SK-N-SH (cell line): ENCODE measurements at regions not wholly inside any gene's neighbourhood (a gene's known extent, or its start where the extent isn't known, plus 50 kb on each side); places are given as distances from the start of the nearest gene placed in this dataset.

Source experiments
- CTCF ChIA-PET: fragments of 300-600, 350-600 bp; formaldehyde crosslinking; extraction: SDS; loops from one replicate; lab custom pipeline; 2021; lab: Yijun Ruan, JAX
- POLR2A ChIA-PET: fragments of 350-600 bp; sonication (Branson Sonifier 250); formaldehyde crosslinking; extraction: SDS; loops from one replicate; lab custom pipeline; 2020; ENCODE audit warnings: antibody characterized with exemption, inconsistent platforms; lab: Yijun Ruan, JAX
- DNase-seq: peaks from one replicate; pipeline ENCODE4 v3.0.0; 2012
- H2AFZ ChIP-seq: fragments of 200-600 bp; sonication (generic); 2 replicates; pipeline ENCODE4 v1.8.1; 2016; ENCODE audit warnings: antibody characterized with exemption, mild to moderate bottlenecking, low read depth
- H3F3A ChIP-seq: fragments of 200-600 bp; sonication (generic); replicated peaks from 2 replicates; pipeline ENCODE3; 2016; ENCODE audit warnings: antibody characterized with exemption, mild to moderate bottlenecking; ENCODE audit not compliant: insufficient read depth
- H3K27ac ChIP-seq, 2 experiments: fragments of 200-500 bp in 1 of 2; fragments of 200-600 bp in 1 of 2; sonication (Bioruptor generic) in 1 of 2; sonication (generic), shearing (Covaris generic) in 1 of 2; 2 replicates each; pipeline versions ENCODE4 v1.5.1 to v1.6.1; 2014 to 2016; ENCODE audit warnings: low read depth in 2 of 2, inconsistent platforms in 1 of 2, low read length in 1 of 2, mild to moderate bottlenecking in 1 of 2, mixed read lengths in 1 of 2
- H3K27me3 ChIP-seq: fragments of 200-600 bp; sonication (generic), shearing (Covaris generic); 2 replicates; pipeline ENCODE4 v1.6.1; 2016; ENCODE audit warnings: mixed run types; ENCODE audit not compliant: insufficient read depth
- H3K36me3 ChIP-seq, 2 experiments: fragments of 200-500 bp in 1 of 2; fragments of 200-600 bp in 1 of 2; sonication (Bioruptor generic) in 1 of 2; sonication (generic) in 1 of 2; replicated peaks in 1 of 2; 2 replicates each; pipeline versions ENCODE3 to v1.5.1; 2014 to 2016; ENCODE audit warnings: low read length in 1 of 2, mild to moderate bottlenecking in 1 of 2; ENCODE audit not compliant: insufficient read depth in 2 of 2, control insufficient read depth in 1 of 2
- H3K4me1 ChIP-seq, 2 experiments: fragments of 200-500 bp in 1 of 2; fragments of 200-600 bp in 1 of 2; sonication (Bioruptor generic) in 1 of 2; sonication (generic), shearing (Covaris generic) in 1 of 2; 2 replicates each; pipeline versions ENCODE4 v1.5.1 to v1.6.1; 2014 to 2016; ENCODE audit warnings: low read depth in 1 of 2, low read length in 1 of 2, mixed run types in 1 of 2; ENCODE audit not compliant: insufficient read depth in 2 of 2, control insufficient read depth in 1 of 2
- H3K4me2 ChIP-seq: fragments of 200-600 bp; sonication (generic), shearing (Covaris generic); 2 replicates; pipeline ENCODE4 v1.6.1; 2017; ENCODE audit warnings: mixed run types
- H3K4me3 ChIP-seq, 2 experiments: fragments of 200-500 bp in 1 of 2; fragments of 200-600 bp in 1 of 2; sonication (Bioruptor generic) in 1 of 2; sonication (generic), shearing (Covaris generic) in 1 of 2; 2 replicates each; pipeline versions ENCODE4 v1.5.1 to v1.8.1; 2014 to 2016; ENCODE audit warnings: low read depth in 2 of 2, inconsistent platforms in 1 of 2, low read length in 1 of 2, mild to moderate bottlenecking in 1 of 2, mixed read lengths in 1 of 2, moderate library complexity in 1 of 2
- H3K79me2 ChIP-seq: fragments of 200-600 bp; sonication (generic); 2 replicates; pipeline ENCODE4 v1.8.1; 2017; ENCODE audit warnings: mild to moderate bottlenecking; ENCODE audit not compliant: insufficient read depth
- H3K9ac ChIP-seq: fragments of 200-600 bp; sonication (generic); 2 replicates; pipeline ENCODE4 v1.6.1; 2017; ENCODE audit warnings: mixed run types
- H3K9me2 ChIP-seq: fragments of 200-600 bp; sonication (generic); 2 replicates; pipeline ENCODE4 v1.6.1; 2017; ENCODE audit warnings: mixed run types
- H3K9me3 ChIP-seq: fragments of 200-600 bp; sonication (generic); 2 replicates; pipeline ENCODE4 v1.6.1; 2017; ENCODE audit warnings: mixed run types, mild to moderate bottlenecking, moderate library complexity
- H4K20me1 ChIP-seq: fragments of 200-600 bp; sonication (generic); 2 replicates; pipeline ENCODE4 v1.6.1; 2017; ENCODE audit warnings: mild to moderate bottlenecking, mixed run types; ENCODE audit not compliant: insufficient read depth
- CTCF ChIP-seq: fragments of 200-600 bp; sonication (generic); IDR thresholded peaks from 2 replicates; pipeline ENCODE4 v1.6.1; 2017; ENCODE audit warnings: antibody characterized with exemption, mild to moderate bottlenecking, moderate library complexity
- EZH2phosphoT487 ChIP-seq: fragments of 200-600 bp; sonication (generic); IDR thresholded peaks from 2 replicates; pipeline ENCODE4 v1.6.1; 2017; ENCODE audit warnings: low read depth, mixed run types, mild to moderate bottlenecking, antibody characterized with exemption, moderate library complexity, borderline replicate concordance
- JUND ChIP-seq: IDR thresholded peaks from 2 replicates; pipeline ENCODE4 v1.4.0; 2012
- MAX ChIP-seq: IDR thresholded peaks from 2 replicates; pipeline ENCODE4 v1.4.0; 2012; ENCODE audit warnings: low read depth
- MEF2A ChIP-seq: IDR thresholded peaks from 2 replicates; pipeline ENCODE4 v1.4.0; 2012; ENCODE audit warnings: low read depth, borderline replicate concordance
- MXI1 ChIP-seq: IDR thresholded peaks from 2 replicates; pipeline ENCODE4 v1.6.1; 2012; ENCODE audit warnings: mild to moderate bottlenecking, low read depth, low read length, improper control_type of control experiment
- REST ChIP-seq: IDR thresholded peaks from 2 replicates; pipeline ENCODE4 v1.6.1; 2012; ENCODE audit warnings: mild to moderate bottlenecking, low read depth, low read length, moderate library complexity
- RXRA ChIP-seq: IDR thresholded peaks from 2 replicates; pipeline ENCODE4 v1.4.0; 2012; ENCODE audit warnings: low read depth, mild to moderate bottlenecking, borderline replicate concordance
- USF1 ChIP-seq: IDR thresholded peaks from 2 replicates; pipeline ENCODE4 v1.4.0; 2012; ENCODE audit warnings: low read depth, borderline replicate concordance
- YY1 ChIP-seq: IDR thresholded peaks from 2 replicates; pipeline ENCODE4 v1.4.0; 2012; ENCODE audit warnings: low read depth, mild to moderate bottlenecking
- WGBS: methylation state at CpG from one replicate; pipeline ENCODE4 v1.1.6; 2017; ENCODE audit warnings: low lambda C conversion rate; 5-methylcytosine and 5-hydroxymethylcytosine counted together

GRCh38 chr6:159522877-159523547 lies 170.0 kb downstream of the SOD2 start:
- no peak overlapping the region for H3K27ac ChIP-seq
- no peaks in the 10 kb centered on the region for H4K20me1 ChIP-seq
- no peaks in the 10 kb centered on the region for H3K9me3 ChIP-seq
- no peaks in the 10 kb centered on the region for H3K36me3 ChIP-seq
- 0 out of 2 replicates have a peak, but pooled peaks cover 10% of the 10 kb centered on the region for H3K27me3 ChIP-seq
- H3K9me2 ChIP-seq = no peaks in the 10 kb centered on the region
- DNase-seq = no peak
- POLR2A ChIA-PET = no interaction called here
- no peak for TF ChIP-seq MAX
- no peak for TF ChIP-seq MXI1
- TF ChIP-seq YY1 = no peak
- TF ChIP-seq CTCF = no peak
- TF ChIP-seq REST = no peak
- CTCF ChIA-PET = no interaction called here
- no peak overlapping the region for H3K4me2 ChIP-seq
- H2AFZ ChIP-seq = no peak overlapping the region
- no peaks in the 10 kb centered on the region for H3K4me1 ChIP-seq
- H3K79me2 ChIP-seq = no peaks in the 10 kb centered on the region
- H3F3A ChIP-seq = no peaks in the 10 kb centered on the region
- no peak overlapping the region for H3K9ac ChIP-seq
- no peak overlapping the region for H3K4me3 ChIP-seq
- 6% methylated on average over 4 of the region's 4 CpGs for WGBS

GRCh38 chr6:159521962-159522361 lies 171.1 kb downstream of the SOD2 start:
- Histone ChIP-seq H4K20me1 (no peaks in the 10 kb centered on the region), H3K27ac (no peak overlapping the region), H2AFZ (no peak overlapping the region), H3K36me3 (no peaks in the 10 kb centered on the region), H3K4me3 (no peak overlapping the region), H3K9me2 (no peaks in the 10 kb centered on the region), H3K4me1 (no peaks in the 10 kb centered on the region), H3K4me2 (no peak overlapping the region), H3K79me2 (no peaks in the 10 kb centered on the region), H3K9me3 (no peaks in the 10 kb centered on the region), H3F3A (no peaks in the 10 kb centered on the region), H3K27me3 (0 out of 2 replicates have a peak, but pooled peaks cover 10% of the 10 kb centered on the region), H3K9ac (no peak overlapping the region)
- CTCF ChIA-PET = interaction anchor here (0.5 kb wide), 1 partner anchor 1348 kb away, joined by 4 read pairs; no protein-coding TSS in a partner anchor
- POLR2A ChIA-PET = no interaction called here
- TF ChIP-seq REST (no peak), JUND (no peak), USF1 (no peak), RXRA (no peak), EZH2phosphoT487 (no peak), MEF2A (no peak)
- DNase-seq = no peak
